CD4-positive, alpha-beta T cell (primary cell): ENCODE measurements at regions not wholly inside any gene's neighbourhood (a gene's known extent, or its start where the extent isn't known, plus 50 kb on each side); places are given as distances from the start of the nearest gene placed in this dataset.

Experiments used
- ATAC-seq: fragments of 200-7000 bp; cut with Tn5 transposase; one replicate; pipeline ENCODE4 v1.10.0; 2022; ENCODE audit warnings: mild to moderate bottlenecking; ENCODE audit not compliant: poor library complexity
- CTCF ChIA-PET: fragments of 350-600 bp; sonication (Branson Sonifier 250); formaldehyde crosslinking; loops from one replicate; lab custom pipeline; 2021; ENCODE audit warnings: antibody characterized with exemption, inconsistent platforms; lab: Charles Lee
- POLR2A ChIA-PET: fragments of 350-600 bp; sonication (Branson Sonifier 250); formaldehyde crosslinking; loops from one replicate; lab custom pipeline; 2021; ENCODE audit warnings: antibody characterized with exemption, inconsistent platforms; lab: Charles Lee
- DNase-seq, 14 experiments: peaks; one replicate each; pipeline ENCODE4 v3.0.0-alpha.2; 2013 to 2020; ENCODE audit warnings: mixed read lengths in 2 of 14
- H3K27ac ChIP-seq, 2 donors: one replicate each; pipeline versions ENCODE4 v1.5.1 to v1.7.0; 2013; ENCODE audit warnings: low read length in 2 of 2, low read depth in 1 of 2, mild to moderate bottlenecking in 1 of 2
- H3K27me3 ChIP-seq, 2 experiments: 1 replicate in 1 of 2; 2 replicates in 1 of 2; pipeline versions ENCODE4 v1.6.1 to v1.7.0; 2013; ENCODE audit warnings: low read length in 2 of 2, control low read depth in 1 of 2, mild to moderate bottlenecking in 1 of 2, moderate library complexity in 1 of 2; ENCODE audit not compliant: insufficient read depth in 2 of 2, control insufficient read depth in 1 of 2
- H3K36me3 ChIP-seq: one replicate; pipeline ENCODE4 v1.6.1; 2013; ENCODE audit warnings: low read length, control low read depth; ENCODE audit not compliant: insufficient read depth
- H3K4me1 ChIP-seq: one replicate; pipeline ENCODE4 v1.6.1; 2013; ENCODE audit warnings: low read length, control low read depth; ENCODE audit not compliant: insufficient read depth
- H3K4me3 ChIP-seq: one replicate; pipeline ENCODE4 v1.5.1; 2013; ENCODE audit warnings: mild to moderate bottlenecking, low read length, moderate library complexity
- H3K9me3 ChIP-seq, 2 experiments: 1 replicate in 1 of 2; 2 replicates in 1 of 2; pipeline versions ENCODE4 v1.6.1 to v1.7.0; 2013; ENCODE audit warnings: low read length in 2 of 2, mild to moderate bottlenecking in 2 of 2, control low read depth in 1 of 2, moderate library complexity in 1 of 2; ENCODE audit not compliant: control insufficient read depth in 1 of 2, insufficient read depth in 1 of 2
- H3K27ac Mint-ChIP-seq: one replicate; pipeline ENCODE4 v1.8.0; 2020; ENCODE audit warnings: mixed read lengths
- H3K27me3 Mint-ChIP-seq: one replicate; pipeline ENCODE4 v1.8.0; 2021; ENCODE audit warnings: mixed read lengths
- H3K36me3 Mint-ChIP-seq: one replicate; pipeline ENCODE4 v1.8.0; 2021; ENCODE audit warnings: low read depth, mixed read lengths
- H3K4me1 Mint-ChIP-seq: one replicate; pipeline ENCODE4 v1.8.0; 2021; ENCODE audit warnings: low read depth, mixed read lengths
- H3K4me3 Mint-ChIP-seq: one replicate; pipeline ENCODE4 v1.8.0; 2020; ENCODE audit warnings: mild to moderate bottlenecking, mixed read lengths
- H3K9me3 Mint-ChIP-seq: one replicate; pipeline ENCODE4 v1.8.0; 2020; ENCODE audit warnings: mixed read lengths
- CTCF ChIP-seq: fragments of 200-600 bp; IDR thresholded peaks from one replicate; pipeline ENCODE4 v1.8.0; 2022; ENCODE audit warnings: antibody characterized with exemption, mild to moderate bottlenecking
- intact Hi-C, 2 experiments: fragments of 100-400 bp; cut with DNase I in 1 of 2; cut with micrococcal nuclease in 1 of 2; formaldehyde crosslinking; loops; one replicate each; pipeline versions ENCODE4 v1.15.1 to v1.9.0; 2023 to 2025; cut with DNase I, micrococcal nuclease

DNA sequence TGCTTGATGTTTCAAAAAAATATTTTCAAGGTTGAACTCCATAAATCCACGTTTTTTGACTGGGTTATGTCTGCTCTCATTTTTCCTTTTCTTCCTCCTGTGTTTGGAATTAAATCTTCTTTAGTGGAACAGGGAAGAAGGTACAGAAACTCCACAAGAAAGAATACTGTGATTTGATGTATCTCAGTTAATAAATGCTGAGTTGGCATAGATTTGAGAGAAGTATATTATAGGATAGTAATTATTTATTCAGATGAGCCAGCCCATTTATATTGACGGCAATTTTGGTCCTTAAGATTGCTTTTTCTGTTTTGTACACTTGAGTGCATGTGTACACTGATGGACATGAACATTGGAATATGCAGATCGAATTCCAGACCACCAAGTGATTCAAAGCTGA, 481.4 kb downstream of the PSAT1 start:
- Mint-ChIP-seq H3K9me3 (no peaks in the 10 kb centered on the region), H3K4me1 (no peaks in the 10 kb centered on the region), H3K36me3 (no peaks in the 10 kb centered on the region), H3K27ac (no peak overlapping the region), H3K27me3 (no peaks in the 10 kb centered on the region), H3K4me3 (no peak overlapping the region)
- no peak for DNase-seq
- Histone ChIP-seq H3K27ac (no peak overlapping the region), H3K9me3 (no peaks in the 10 kb centered on the region), H3K27me3 (no peaks in the 10 kb centered on the region), H3K4me1 (no peaks in the 10 kb centered on the region), H3K36me3 (no peaks in the 10 kb centered on the region), H3K4me3 (no peak overlapping the region)
- no peak for TF ChIP-seq CTCF
- POLR2A ChIA-PET, result no interaction called here
- ATAC-seq, result no peak
- CTCF ChIA-PET, result no interaction called here
- intact Hi-C loops, result no loop called here

DNA sequence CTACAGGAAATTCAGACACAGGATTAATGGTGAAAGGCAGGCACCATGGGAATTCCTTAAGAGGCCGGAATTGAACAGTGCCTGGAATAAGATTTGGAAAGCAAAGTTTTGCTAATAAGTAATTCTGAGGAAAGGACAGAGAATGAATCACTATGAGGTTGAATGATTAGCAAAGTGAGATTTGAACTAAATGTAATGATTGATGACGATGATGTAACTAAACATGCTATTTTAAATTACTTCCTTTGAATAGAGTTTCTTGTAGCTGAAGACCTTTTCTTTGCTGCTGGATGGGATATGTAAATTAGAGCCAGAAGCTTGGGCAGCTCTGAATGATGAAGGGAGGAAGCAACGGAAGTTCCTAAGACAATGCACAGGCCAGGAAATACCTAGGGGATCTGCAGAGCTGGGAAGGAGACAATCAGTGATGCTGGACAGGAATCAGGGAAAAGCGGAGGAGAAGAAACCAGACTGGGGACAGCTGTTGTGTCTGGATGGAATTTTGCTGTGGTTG, 482.0 kb downstream of the PSAT1 start:
- H3K4me3 ChIP-seq, result no peak overlapping the region
- H3K36me3 ChIP-seq, result no peaks in the 10 kb centered on the region
- Mint-ChIP-seq H3K9me3 (no peaks in the 10 kb centered on the region), H3K36me3 (no peaks in the 10 kb centered on the region), H3K4me3 (no peak overlapping the region), H3K27ac (no peak overlapping the region), H3K4me1 (no peaks in the 10 kb centered on the region), H3K27me3 (no peaks in the 10 kb centered on the region)
- POLR2A ChIA-PET, result no interaction called here
- no peaks in the 10 kb centered on the region for H3K9me3 ChIP-seq
- intact Hi-C loops, result no loop called here
- no peaks in the 10 kb centered on the region for H3K27me3 ChIP-seq
- ATAC-seq, result no peak
- no peak for DNase-seq
- CTCF ChIA-PET, result no interaction called here
- TF ChIP-seq CTCF, result no peak
- H3K4me1 ChIP-seq, result no peaks in the 10 kb centered on the region
- H3K27ac ChIP-seq, result no peak overlapping the region

- no peak overlapping the region for H3K4me3 ChIP-seq
- Mint-ChIP-seq H3K36me3 (no peaks in the 10 kb centered on the region), H3K4me1 (no peaks in the 10 kb centered on the region), H3K27me3 (no peaks in the 10 kb centered on the region), H3K9me3 (no peaks in the 10 kb centered on the region), H3K27ac (no peak overlapping the region), H3K4me3 (no peak overlapping the region)
- intact Hi-C loops, result no loop called here
- no peaks in the 10 kb centered on the region for H3K4me1 ChIP-seq
- ChIA-PET POLR2A (no interaction called here), CTCF (no interaction called here)
- no peak for DNase-seq
- TF ChIP-seq CTCF, result no peak
- no peaks in the 10 kb centered on the region for H3K27me3 ChIP-seq
- ATAC-seq, result no peak
- H3K9me3 ChIP-seq, result no peaks in the 10 kb centered on the region
- H3K36me3 ChIP-seq, result no peaks in the 10 kb centered on the region
- no peak overlapping the region for H3K27ac ChIP-seq
Observed at GRCh38 chr9:78781681-78782080, 484.8 kb downstream of the PSAT1 start.
